HG02571 (cell line): ENCODE measurements at regions not wholly inside any gene's neighbourhood (a gene's known extent, or its start where the extent isn't known, plus 50 kb on each side); places are given as distances from the start of the nearest gene placed in this dataset.
"Not testable (repeated sequence)": the region's sequence is repeated elsewhere in the genome, so short reads cannot be mapped to it uniquely, and the experiment has no call there.

Experiments used
- ATAC-seq: cut with Tn5 transposase; IDR thresholded peaks from one replicate; pipeline ENCODE4 v1.9.1; 2021; ENCODE audit warnings: mild to moderate bottlenecking, moderate library complexity; ENCODE audit not compliant: unreplicated experiment

DNA sequence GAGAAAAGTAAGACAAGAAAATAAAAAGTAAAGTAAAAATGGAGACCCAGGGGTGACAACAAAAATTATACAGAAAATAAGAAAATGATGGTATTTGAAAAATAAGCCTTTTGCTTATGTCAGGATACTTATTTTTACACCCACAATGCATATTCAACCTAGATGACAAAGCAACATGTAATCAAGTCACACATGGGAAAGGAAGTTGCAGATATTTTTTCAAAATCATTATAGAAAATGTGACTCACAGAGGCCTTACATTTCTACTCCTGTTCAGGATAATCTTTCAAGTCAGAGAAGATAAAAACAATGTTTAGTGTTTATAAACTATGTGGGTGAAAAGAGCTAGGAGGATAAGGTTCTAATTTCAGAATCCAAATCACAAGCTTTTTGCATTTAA, 275.3 kb upstream of the UBE2E3 start:
- ATAC-seq = no peak

DNA sequence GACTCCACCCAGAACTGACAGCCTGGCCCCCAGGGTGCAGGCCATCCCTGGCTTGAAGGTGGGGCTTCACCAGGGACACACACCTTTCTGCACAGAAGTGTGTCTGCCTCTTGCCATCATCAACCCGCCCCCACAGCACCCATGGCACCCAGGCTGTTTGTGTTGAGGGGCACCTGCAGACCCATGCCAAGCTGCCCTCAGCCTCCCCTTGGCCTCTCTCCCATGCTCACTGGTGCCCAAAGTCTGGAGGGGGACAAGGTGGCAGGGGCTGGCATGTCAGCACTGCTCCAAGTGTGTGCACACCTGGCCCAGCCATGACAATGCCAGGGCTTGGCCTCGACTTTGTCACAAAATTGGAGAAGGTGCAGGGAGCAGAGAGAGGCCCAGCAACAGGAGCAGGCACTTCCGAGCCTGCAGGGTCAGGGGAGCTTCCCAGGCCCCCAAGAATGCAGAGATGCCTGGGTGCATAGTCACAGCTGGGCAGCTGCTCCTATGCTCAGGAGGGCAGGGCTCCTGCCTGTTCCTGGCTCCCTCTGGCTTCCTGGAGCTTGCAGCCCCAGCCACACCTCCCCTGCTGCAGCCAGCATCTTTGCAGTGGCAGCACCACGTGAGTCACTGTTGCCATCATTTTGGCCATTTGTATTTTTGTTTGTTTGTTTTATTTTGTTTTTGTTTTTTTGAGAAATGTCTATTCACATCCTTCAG, 280.6 kb upstream of the UBE2E3 start:
- no peak for ATAC-seq

DNA sequence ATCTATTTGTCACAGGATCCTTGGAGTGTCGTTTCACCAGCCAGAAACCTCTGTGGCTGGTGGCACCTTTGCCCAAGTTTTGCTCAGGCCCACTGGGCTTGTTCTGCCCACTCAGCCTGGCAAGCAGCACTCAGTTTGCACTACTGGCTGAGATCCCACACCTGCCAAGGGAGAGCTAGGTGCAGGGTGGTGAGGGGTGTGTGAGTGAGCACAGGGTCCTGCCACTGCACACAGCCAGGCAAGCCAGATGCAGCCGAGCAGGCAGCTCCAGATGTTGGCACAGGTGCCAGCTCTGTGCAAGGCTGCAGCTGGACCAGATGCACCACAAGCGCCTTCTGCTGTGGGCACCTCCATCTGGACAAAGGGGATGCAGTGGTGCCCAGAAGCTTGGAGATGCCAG, 281.7 kb upstream of the UBE2E3 start:
- ATAC-seq = no peak

DNA sequence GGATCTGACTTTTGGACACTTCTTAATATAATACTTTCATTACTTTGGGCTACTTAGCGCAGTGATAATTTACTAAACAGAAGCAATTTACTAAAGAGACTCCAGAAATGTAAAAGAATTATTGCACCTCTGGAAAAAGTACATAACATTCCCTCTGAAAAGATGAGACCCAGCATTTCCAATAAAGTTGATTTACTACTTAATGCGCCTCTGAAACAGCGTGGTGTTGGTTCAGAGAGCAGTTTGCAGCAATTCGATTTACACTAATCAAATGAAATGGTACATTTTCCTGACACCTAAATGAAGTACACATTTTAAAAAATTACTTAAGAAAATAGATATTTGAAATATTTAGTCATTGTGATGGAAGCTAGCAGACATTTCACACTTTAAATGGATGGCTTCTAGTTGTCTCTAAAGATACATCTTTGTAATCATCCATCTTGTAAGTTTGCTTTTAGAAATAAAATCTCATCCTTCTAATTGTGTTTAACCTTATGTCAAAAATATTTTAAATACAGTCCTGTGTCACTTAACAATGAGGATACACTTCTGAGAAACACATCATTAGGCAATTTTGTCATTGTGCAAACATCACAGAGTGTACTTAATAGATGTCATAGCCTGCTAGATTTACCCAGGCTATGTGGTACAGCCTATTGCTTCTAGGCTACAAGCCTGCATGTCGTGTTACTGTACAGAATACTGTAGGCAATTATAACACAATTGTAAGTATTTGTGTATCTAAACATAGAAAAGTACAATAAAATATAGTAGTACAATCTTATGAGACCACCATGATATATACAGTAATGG, 284.6 kb upstream of the UBE2E3 start:
- ATAC-seq = no peak

DNA sequence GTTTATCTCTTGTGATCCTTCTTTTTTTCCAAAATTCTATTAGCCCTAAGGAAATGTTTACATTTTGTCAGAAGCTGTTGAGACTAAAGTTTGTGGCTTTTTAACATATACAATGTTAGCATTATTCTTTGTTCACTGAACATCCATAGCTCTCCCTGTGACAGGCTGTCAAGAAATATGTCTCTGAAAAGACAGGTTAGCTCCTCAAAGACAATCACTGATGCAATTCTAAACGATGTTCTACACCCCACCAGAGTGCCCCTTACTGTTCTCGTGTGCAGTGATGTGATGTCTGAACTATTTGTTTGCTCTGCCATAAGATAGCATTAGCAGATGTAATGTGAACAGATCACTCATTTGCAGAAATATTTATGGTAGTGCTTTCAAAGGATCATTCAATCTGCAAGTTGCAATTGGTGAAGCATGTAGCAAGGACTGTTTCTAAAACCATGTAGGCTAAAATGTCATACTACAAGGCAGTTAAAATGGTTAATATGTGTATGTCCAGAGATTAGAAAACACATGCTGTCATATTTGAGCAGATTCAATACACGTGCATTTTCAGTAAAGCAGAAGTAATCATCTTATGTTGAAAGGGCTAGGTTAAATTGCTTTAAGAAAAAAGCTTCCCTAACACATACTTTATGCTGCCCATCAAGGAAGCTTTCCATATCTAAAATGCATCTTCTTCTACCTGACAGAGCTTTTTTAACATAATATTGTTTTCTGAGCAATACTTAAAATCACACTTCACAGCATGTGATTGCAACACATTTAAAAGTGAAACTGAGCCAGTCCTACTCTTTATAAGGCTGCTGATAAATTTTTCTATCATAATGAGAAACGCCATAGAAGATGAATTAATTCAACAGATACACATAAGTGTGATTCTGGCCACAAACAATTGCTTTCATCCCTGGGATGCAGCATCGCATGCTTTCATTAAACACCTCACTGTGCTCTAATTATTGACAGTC, 285.7 kb upstream of the UBE2E3 start:
- ATAC-seq = no peak

DNA sequence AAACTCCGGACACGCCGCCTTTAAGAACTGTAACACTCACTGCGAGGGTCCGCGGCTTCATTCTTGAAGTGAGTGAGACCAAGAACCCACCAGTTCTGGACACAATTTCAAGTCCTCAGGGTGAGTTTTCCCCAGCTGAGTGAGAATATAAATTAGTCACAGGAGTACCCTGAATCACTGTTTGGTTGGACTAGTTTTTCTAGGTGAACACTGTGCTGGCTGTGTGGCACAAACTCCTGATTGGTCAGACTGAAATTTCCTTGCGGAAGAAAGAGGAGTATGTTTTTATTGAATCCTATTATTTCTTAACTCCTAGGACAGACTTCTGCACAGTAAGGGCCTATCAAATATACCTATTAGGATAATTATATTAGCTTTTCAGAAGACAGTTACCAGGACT, 288.1 kb upstream of the UBE2E3 start:
- no peak for ATAC-seq

DNA sequence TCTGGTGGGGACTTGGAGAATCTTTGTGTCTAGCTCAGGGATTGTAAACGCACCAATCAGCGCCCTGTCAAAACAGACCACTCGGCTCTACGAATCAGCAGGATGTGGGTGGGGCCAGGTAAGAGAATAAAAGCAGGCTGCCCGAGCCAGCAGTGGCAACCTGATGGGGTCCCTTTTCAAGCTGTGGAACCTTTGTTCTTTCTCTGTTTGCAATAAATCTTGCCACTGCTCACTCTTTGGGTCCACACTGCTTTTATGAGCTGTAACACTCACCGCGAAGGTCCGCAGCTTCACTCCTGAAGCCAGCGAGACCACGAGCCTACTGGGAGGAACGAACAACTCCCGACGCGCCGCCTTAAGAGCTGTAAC, 288.6 kb upstream of the UBE2E3 start:
- not testable (repeated sequence) for ATAC-seq

DNA sequence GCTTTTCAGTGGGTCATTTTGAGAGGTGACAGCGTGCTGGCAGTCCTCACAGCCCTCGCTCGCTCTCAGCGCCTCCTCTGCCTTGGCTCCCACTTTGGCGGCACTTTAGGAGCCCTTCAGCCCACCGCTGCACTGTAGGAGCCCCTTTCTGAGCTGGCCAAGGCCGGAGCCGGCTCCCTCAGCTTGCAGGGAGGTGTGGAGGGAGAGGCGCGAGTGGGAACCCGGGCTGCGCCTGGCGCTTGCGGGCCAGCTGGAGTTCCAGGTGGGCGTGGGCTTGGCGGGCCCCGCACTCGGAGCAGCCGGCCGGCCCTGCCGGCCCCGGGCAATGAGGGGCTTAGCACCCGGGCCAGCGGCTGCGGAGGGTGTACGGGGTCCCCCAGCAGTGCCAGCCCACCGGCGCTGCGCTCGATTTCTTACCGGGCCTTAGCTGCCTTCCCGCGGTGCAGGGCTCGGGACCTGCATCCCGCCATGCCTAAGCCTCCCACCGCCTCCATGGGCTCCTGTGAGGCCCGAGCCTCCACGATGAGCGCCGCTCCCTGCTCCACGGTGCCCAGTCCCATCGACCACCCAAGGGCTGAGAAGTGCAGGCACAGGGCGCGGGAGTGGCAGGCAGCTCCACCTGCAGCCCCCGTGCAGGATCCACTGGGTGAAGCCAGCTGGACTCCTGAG, 289.1 kb upstream of the UBE2E3 start:
- not testable (repeated sequence) for ATAC-seq

DNA sequence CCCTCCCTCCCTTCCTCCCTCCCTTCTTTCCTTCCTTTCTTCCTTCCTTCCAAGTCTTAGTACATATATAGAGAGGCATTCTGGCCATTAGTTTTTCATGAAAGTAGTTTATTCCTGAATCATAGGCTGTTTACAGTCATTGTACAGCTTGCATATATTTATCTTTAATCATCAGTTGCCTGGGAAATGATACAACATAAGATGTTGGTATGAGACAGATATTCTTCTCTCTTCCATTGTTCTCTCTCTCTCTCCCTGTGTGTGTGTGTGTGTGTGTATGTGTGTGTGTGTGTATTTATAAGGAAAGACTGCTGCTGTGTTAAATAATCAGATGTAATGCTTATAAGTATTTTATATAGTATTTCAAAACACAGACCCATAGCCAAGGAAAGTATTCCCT, 289.8 kb upstream of the UBE2E3 start:
- ATAC-seq = no peak

DNA sequence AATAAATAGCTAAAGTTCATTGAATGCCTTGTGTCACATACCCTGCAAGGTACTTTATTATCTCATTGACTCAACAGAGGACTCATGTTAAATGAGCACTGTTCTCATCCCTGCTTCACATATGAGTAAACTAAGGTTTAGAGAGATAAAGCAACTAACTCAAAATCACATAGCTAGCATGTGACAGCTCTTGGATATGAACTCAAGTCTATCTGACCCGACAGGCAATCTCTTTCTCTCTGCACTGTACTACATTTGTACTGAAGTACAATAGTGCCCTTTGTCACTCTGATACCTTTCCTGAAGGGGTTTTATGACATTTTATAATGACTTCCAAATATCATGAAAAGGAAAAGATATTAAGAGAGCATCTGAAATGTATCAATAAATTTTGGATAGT, 297.5 kb upstream of the UBE2E3 start:
- ATAC-seq = no peak

DNA sequence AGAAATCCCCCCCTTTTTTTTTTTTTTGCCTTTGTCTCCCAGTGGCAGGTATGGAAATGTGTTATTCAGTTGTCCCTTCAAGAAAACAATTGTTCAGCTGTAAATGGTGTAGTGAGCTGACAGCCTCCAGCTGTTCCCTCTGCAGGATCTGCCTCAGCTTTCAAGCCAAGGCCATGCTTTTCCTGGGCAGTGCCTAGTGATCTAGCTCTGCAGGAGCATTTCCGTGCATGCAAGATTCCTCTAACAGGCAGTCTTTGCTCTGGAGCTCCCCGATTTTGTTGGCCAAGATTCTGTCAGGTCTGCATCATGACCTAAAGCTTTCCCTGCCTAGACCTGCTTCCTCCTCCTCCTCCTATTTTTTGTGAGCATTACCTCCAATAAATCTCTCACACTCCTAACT, 300.7 kb upstream of the UBE2E3 start:
- ATAC-seq = no peak

DNA sequence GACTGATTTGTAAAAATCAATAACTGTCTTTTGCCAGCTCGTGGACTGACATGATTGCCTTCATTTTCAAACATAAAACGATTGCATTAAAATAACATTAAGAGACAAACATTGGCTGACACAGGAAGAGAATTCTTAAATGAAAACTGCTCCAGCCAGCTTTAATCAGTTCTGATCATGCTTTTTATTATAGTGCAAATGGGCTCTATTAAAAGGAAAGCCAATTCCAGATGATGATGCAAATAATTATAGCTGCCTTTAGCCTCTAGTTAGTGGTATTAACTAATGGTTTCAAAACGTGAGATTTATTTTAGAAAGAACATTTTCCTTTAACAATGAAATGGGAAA, 301.8 kb upstream of the UBE2E3 start:
- ATAC-seq = no peak

DNA sequence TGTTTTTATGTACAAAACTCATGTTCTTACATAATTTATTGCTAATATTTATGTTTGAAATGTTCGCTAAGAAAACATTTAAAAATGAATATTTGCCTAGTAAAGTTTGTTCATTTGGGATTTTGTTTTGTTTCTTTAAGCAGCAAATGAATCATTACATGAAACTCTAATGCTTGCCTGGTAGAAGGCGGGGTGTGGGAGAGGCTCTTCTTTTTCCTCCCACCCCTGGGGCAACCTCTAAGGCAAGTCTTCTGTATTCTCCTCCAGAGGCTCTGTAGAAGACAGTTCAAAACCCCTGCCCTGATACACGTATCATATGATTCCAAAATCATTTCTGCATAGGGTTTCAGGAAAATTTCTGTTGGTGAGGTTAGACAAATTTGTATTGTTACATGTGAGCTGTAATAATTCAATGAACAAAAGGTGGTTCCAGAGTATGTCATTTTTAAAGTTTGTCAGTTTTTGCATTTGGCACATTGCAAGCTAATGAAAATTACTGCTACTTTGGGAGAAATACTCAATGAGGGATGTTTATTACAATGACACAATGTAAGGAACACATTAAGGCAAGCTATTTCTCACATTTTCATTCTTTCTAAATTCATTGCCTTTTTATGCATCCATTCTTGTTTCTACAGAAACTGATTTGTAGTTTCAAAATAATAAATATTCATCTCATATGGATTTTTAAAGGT, 302.3 kb upstream of the UBE2E3 start:
- no peak for ATAC-seq

DNA sequence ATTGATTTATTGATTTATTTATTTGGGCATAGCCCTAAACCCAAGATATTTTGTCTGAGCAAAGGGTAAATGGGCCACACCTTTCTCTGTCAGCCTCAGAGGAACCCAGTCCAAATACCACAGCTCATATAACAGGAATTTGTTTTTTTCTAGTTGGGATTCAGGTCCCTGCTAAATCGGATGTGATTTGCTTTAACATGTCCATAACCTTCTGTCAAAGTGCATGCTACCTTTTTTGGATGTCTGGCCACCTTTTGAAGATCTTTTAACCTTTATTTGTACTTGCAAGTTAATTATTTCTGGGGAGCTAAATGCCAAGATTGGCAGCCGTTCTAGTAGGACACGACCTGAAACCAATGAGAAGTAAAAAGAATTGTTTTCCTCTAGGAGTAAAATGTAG, 303.2 kb upstream of the UBE2E3 start:
- ATAC-seq = no peak

DNA sequence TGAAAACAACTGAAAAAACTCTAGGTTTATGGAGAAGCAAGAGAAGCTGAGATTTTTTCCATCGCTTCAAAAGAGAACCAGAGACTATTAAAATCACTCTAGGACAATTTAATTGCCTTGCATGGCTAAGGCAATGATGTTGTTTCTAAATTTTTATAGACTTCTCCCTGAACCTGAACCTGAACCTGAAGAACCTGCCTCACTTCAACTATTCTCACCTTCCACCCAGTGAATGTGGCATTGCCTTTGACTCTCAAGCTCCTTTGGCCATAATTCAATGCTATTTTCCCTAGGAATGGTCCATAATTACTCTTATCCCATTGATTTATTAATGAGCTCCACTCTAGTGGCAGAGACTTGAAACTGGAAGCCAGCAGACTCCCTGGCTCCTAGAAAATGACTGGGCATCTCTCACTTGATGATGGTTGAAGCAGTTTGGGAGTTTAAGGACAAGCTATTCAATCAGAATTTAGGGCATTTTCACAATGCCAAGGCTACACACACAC, 303.8 kb upstream of the UBE2E3 start:
- no peak for ATAC-seq

DNA sequence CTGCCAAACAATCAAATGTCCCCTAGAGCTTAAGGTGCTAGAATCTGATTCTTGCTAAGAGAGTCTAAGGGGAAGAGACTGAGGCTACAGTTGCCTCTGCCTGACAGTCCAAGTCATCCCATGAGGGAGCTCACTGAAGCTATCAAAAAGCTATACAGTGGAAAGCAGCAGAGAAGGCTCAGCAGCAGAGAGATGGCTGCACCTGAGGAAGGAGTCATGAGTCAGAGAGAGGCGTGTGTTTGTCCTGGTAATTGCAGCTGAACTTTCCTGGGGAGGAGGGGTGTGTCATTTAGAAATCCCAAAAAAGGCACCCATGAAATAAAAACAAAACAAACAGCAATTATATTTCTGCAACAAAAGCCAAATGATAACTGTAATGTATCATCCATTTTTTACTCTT, 305.2 kb upstream of the UBE2E3 start:
- ATAC-seq = no peak

DNA sequence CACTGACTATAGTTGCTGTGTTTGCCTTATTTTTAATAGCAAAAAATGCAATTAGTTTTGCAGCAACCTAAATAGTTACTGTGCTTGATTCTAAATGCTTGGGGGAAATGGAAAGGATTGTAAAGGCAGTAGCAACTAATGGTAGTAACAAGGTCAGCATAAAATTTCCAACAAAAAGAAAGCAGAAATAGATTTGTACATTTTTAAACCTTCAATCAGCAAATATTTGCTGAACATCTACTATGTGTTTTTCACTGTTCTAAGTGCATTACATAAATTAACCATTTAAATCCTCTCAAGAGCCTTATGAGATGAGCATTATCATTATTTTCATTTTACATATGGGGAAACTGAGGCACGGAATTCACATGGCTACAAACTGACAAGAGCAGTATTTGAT, 308.0 kb upstream of the UBE2E3 start:
- no peak for ATAC-seq

DNA sequence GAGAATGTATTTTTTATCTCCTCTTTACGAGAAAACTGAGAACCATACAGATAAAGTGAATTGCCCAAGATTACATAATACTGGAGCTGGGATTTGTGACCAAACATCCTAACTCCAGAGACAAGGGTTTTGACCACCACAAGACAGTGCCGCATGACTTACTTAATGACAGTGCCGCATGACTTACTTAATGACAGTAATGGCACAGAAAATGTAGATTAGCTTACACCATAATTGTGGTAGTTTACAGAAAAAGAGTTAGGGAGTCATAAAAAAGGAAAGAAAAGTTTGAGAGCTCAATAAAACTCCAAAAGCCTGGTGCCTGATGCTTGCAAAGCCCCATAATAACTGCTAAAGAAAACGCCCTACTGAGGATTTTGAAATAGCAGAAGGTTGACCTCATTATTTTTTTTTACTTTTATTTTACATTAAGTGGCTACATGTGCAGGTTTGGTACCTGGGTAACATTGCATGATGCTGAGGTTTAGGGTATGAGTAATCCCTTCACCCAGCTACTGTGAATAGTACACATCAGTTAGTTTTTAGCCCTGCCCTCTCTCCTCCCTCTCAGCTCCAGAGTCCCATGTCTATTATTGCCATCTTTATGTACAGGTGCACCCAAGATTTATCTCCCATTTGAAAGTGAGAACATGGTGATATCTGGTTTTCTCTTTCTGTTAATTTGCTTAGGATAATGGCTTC, 310.0 kb upstream of the UBE2E3 start:
- no peak for ATAC-seq

DNA sequence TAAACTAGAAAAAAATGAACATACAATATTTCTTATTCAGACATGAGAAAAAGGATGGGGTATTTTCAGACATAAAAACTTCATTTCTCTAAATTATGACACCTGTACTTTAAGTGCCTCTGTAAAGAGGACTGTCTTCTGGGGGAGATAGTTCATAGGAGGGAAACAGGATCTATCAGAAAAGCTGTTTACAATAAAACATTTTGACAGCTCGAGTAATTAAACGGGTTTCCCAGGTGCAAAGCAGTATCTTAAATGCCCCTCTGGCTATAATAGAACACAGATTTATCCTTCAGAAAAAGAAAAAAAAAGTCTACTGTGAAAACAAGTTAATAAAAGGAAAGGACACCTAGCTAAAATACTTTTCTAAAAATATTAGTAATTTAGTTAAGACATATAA, 311.4 kb upstream of the UBE2E3 start:
- no peak for ATAC-seq

DNA sequence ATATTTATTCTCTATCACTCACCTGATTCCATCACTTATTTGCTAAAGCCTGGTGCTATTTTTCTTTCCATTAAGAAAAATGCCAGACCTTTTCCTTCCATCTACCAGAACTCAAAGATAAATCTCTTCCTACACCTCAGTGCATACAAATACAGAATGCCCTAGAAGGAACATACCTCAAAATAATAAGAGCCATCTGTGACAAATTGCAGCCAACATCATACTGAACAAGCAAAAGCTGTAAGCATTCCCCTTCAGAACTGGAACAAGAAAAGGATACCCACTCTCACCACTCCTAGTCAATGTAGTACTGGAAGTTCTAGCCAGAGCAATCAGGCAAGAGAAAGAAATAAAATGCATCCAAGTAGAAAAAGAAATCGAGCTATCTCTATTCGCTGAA, 315.9 kb upstream of the UBE2E3 start:
- ATAC-seq = no peak
